ENCODE measurements at regions not wholly inside any gene's neighbourhood (a gene's known extent, or its start where the extent isn't known, plus 50 kb on each side); places are given as distances from the start of the nearest gene placed in this dataset.

DNA sequence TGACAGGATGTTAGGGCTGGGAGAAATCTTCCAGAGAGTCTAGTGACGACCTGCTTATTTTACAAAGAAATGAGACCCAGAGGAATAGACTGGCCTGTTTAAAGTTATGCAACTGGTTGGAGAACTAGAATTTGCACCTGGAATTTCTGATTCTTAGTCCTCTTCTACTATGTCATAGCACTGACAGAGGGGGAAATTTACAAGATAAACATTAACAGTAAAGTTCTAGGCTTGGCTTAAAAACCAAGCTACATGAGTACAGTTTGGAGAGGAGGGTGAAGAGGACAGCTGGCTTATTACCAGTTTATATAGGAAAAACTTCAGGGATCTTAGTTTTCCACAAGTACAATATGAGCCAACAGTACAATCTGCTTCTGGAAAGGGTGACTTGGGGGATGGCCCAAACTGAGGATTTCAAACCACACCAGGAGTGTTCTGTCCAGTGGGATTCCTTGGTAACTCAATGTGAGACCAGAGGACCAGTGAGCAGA is 269.6 kb downstream of the CD109 start:
- no peak for TF ChIP-seq EP300 (IDR thresholded peaks at IDR 0.05; ENCODE audit: borderline replicate concordance)
- TF ChIP-seq, protein P1, sequence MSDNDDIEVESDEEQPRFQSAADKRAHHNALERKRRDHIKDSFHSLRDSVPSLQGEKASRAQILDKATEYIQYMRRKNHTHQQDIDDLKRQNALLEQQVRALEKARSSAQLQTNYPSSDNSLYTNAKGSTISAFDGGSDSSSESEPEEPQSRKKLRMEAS (IDR thresholded peaks at IDR 0.05), result no peak
- no peak for TF ChIP-seq TAF1 (IDR thresholded peaks at IDR 0.05; ENCODE audit: low read depth)
- TF ChIP-seq TEAD4 (IDR thresholded peaks at IDR 0.05), result no peak
- no peak for TF ChIP-seq CEBPB (IDR thresholded peaks at IDR 0.05)
- TF ChIP-seq, protein P2, sequence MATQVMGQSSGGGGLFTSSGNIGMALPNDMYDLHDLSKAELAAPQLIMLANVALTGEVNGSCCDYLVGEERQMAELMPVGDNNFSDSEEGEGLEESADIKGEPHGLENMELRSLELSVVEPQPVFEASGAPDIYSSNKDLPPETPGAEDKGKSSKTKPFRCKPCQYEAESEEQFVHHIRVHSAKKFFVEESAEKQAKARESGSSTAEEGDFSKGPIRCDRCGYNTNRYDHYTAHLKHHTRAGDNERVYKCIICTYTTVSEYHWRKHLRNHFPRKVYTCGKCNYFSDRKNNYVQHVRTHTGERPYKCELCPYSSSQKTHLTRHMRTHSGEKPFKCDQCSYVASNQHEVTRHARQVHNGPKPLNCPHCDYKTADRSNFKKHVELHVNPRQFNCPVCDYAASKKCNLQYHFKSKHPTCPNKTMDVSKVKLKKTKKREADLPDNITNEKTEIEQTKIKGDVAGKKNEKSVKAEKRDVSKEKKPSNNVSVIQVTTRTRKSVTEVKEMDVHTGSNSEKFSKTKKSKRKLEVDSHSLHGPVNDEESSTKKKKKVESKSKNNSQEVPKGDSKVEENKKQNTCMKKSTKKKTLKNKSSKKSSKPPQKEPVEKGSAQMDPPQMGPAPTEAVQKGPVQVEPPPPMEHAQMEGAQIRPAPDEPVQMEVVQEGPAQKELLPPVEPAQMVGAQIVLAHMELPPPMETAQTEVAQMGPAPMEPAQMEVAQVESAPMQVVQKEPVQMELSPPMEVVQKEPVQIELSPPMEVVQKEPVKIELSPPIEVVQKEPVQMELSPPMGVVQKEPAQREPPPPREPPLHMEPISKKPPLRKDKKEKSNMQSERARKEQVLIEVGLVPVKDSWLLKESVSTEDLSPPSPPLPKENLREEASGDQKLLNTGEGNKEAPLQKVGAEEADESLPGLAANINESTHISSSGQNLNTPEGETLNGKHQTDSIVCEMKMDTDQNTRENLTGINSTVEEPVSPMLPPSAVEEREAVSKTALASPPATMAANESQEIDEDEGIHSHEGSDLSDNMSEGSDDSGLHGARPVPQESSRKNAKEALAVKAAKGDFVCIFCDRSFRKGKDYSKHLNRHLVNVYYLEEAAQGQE (IDR thresholded peaks at IDR 0.05; ENCODE audit: low read depth), result no peak
- TF ChIP-seq TCF12 (IDR thresholded peaks at IDR 0.05; ENCODE audit: low read depth), result no peak
- no peak for TF ChIP-seq NFIC (IDR thresholded peaks at IDR 0.05)
- TF ChIP-seq, protein P3, sequence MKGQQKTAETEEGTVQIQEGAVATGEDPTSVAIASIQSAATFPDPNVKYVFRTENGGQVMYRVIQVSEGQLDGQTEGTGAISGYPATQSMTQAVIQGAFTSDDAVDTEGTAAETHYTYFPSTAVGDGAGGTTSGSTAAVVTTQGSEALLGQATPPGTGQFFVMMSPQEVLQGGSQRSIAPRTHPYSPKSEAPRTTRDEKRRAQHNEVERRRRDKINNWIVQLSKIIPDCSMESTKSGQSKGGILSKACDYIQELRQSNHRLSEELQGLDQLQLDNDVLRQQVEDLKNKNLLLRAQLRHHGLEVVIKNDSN (IDR thresholded peaks at IDR 0.05), result no peak
- TF ChIP-seq EGR1 (IDR thresholded peaks at IDR 0.05), result no peak

DNA sequence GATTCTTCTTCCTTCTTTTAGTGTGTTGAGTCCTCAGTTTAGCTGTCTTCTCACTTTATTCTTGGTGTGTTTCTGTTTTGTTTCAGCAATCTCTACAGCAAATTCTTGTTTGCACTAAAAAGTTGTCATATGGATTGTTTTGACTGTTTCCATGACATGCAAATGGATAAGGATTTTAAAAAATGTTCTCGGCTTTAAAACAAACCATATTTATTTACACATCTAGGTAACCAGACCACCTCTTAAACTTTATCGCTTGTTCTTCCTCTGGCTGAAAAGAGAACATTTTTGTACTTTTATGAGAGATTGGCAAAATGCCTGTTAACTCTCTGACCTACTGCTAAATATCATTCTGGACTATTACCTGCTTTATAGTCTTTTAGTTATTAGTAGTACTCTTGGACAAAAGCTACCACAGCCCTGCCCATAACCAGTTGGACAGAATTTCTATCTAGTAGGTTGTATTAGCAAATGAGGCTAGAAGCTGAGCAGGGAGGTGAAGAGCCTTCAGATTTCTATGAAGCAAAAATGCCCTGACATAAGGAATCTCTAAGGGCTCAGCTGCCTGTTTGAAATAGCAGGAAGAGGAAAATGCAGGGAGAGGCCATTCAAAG is 268.3 kb downstream of the CD109 start:
- TF ChIP-seq, protein P1 (IDR thresholded peaks at IDR 0.05), result no peak

DNA sequence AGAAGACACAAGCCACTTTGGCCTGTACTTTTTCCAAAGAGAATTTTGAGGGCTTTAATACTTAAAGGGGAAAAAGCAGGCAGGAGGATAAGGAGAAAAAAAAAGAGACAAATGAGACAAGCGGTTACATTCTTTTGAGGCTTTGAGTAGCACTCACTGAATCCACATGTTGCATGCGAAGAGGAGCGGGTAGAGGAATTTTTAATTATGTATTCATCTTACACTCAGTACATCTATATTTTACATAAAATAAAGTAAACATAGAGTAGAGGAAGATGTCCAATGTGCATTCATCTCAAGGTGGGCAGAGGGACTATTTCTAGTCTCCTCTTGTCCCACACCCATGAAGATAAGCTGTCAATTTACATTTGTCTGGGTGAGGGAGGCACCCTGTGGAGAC is 266.9 kb downstream of the CD109 start:
- no peak for TF ChIP-seq TAF1 (IDR thresholded peaks at IDR 0.05; ENCODE audit: low read depth)
- TF ChIP-seq, protein P2 (IDR thresholded peaks at IDR 0.05; ENCODE audit: low read depth), result no peak
- no peak for TF ChIP-seq FOXM1 (IDR thresholded peaks at IDR 0.05; ENCODE audit: borderline replicate concordance, low read depth)
- TF ChIP-seq, protein P1 (IDR thresholded peaks at IDR 0.05), result no peak
- no peak for TF ChIP-seq NFIC (IDR thresholded peaks at IDR 0.05)
- TF ChIP-seq EP300 (IDR thresholded peaks at IDR 0.05; ENCODE audit: borderline replicate concordance), result no peak
- TF ChIP-seq ZBTB7A (IDR thresholded peaks at IDR 0.05; ENCODE audit: low read depth), result no peak
- TF ChIP-seq TCF12 (IDR thresholded peaks at IDR 0.05; ENCODE audit: low read depth), result no peak
- TF ChIP-seq TEAD4 (IDR thresholded peaks at IDR 0.05), result no peak
- TF ChIP-seq EGR1 (IDR thresholded peaks at IDR 0.05), result no peak
- TF ChIP-seq CEBPB (IDR thresholded peaks at IDR 0.05), result no peak
- no peak for TF ChIP-seq CREB1 (IDR thresholded peaks at IDR 0.05; ENCODE audit: low read depth)
- no peak for TF ChIP-seq YY1 (IDR thresholded peaks at IDR 0.05; ENCODE audit: low read depth)
- TF ChIP-seq, protein P3 (IDR thresholded peaks at IDR 0.05), result no peak
- TF ChIP-seq RAD21 (IDR thresholded peaks at IDR 0.05; ENCODE audit: low read depth), result no peak

DNA sequence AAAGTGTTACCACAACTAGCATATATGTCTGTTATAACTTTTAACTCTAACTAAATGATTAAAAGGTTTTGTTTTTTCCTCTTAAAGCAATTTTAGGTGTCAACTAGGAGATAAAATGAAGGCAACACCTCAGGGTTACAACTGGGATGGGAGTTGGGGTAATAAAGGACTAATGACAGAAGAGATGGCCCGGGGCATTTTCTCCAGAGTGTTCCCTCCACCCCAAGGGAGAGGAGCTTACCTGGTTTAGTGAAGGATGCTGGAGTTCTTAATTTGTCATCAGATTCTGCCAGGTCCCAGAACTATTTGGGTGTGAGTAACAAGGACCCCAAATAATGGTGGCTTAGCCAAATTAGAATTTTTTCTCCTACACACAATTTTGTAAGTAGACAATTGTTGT is 260.3 kb downstream of the CD109 start:
- no peak for TF ChIP-seq TCF12 (IDR thresholded peaks at IDR 0.05; ENCODE audit: low read depth)
- no peak for TF ChIP-seq TEAD4 (IDR thresholded peaks at IDR 0.05)
- TF ChIP-seq YY1 (IDR thresholded peaks at IDR 0.05; ENCODE audit: low read depth), result no peak
- TF ChIP-seq CREB1 (IDR thresholded peaks at IDR 0.05; ENCODE audit: low read depth), result no peak
- no peak for TF ChIP-seq NFIC (IDR thresholded peaks at IDR 0.05)
- no peak for TF ChIP-seq ZBTB7A (IDR thresholded peaks at IDR 0.05; ENCODE audit: low read depth)
- TF ChIP-seq, protein P1 (IDR thresholded peaks at IDR 0.05), result no peak

DNA sequence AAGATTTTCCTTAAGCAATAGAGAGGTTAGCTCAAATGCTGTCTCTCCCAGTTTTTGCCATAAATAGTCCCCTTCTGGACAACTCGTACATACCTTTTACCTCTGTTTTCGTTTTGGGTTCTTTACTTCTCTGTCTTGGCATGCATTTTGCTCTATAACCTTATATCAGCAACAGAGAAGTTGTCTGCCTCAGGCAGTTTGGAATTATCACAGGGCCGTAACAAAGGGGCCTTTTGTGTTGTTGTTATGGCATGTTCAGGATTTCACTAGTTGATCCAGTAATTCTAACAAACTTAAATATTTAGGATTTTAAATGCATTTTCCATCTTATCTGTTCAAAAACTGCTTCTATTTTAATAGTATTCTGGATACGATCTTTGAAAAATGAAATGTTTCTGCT is 259.8 kb downstream of the CD109 start:
- TF ChIP-seq TCF12 (IDR thresholded peaks at IDR 0.05; ENCODE audit: low read depth) (no peak), YY1 (IDR thresholded peaks at IDR 0.05; ENCODE audit: low read depth) (no peak), ZBTB7A (IDR thresholded peaks at IDR 0.05; ENCODE audit: low read depth) (no peak), EP300 (IDR thresholded peaks at IDR 0.05; ENCODE audit: borderline replicate concordance) (no peak), CREB1 (IDR thresholded peaks at IDR 0.05; ENCODE audit: low read depth) (no peak), RAD21 (IDR thresholded peaks at IDR 0.05; ENCODE audit: low read depth) (no peak), EGR1 (IDR thresholded peaks at IDR 0.05) (no peak), FOXM1 (IDR thresholded peaks at IDR 0.05; ENCODE audit: borderline replicate concordance, low read depth) (no peak), NFIC (IDR thresholded peaks at IDR 0.05) (no peak), TEAD4 (IDR thresholded peaks at IDR 0.05) (no peak), TAF1 (IDR thresholded peaks at IDR 0.05; ENCODE audit: low read depth) (no peak), CEBPB (IDR thresholded peaks at IDR 0.05) (no peak)
- TF ChIP-seq, protein P3 (IDR thresholded peaks at IDR 0.05), result no peak
- TF ChIP-seq, protein P1 (IDR thresholded peaks at IDR 0.05), result no peak
- TF ChIP-seq, protein P2 (IDR thresholded peaks at IDR 0.05; ENCODE audit: low read depth), result no peak

All from Ishikawa (cell line).